GM18907 (cell line): ENCODE measurements at regions not wholly inside any gene's neighbourhood (a gene's known extent, or its start where the extent isn't known, plus 50 kb on each side); places are given as distances from the start of the nearest gene placed in this dataset.

Source experiments
- ATAC-seq: cut with Tn5 transposase; IDR thresholded peaks from one replicate; pipeline ENCODE4 v1.9.1; 2021; ENCODE audit warnings: mild to moderate bottlenecking, moderate library complexity; ENCODE audit not compliant: unreplicated experiment

- no peak for ATAC-seq
Measured at GRCh38 chr16:26648851-26649250, 417.9 kb upstream of the C16orf82 start.

- no peak for ATAC-seq
Measured at GRCh38 chr16:26649381-26650045, 417.2 kb upstream of the C16orf82 start.

GRCh38 chr16:26651464-26651863, 415.3 kb upstream of the C16orf82 start:
- no peak for ATAC-seq

GRCh38 chr16:26651884-26652283, 414.8 kb upstream of the C16orf82 start:
- no peak for ATAC-seq

GRCh38 chr16:26658486-26658885, 408.2 kb upstream of the C16orf82 start:
- no peak for ATAC-seq

GRCh38 chr16:26658915-26659314, 407.8 kb upstream of the C16orf82 start:
- no peak for ATAC-seq

GRCh38 chr16:26664086-26664485, 402.6 kb upstream of the C16orf82 start:
- ATAC-seq = no peak

- no peak for ATAC-seq
Measured at GRCh38 chr16:26665166-26665939, 401.4 kb upstream of the C16orf82 start.

- ATAC-seq = no peak
Measured at GRCh38 chr16:26666486-26666885, 400.2 kb upstream of the C16orf82 start.

GRCh38 chr16:26667307-26667706, 399.4 kb upstream of the C16orf82 start:
- ATAC-seq = no peak

- no peak for ATAC-seq
Measured at GRCh38 chr16:26668026-26668425, 398.7 kb upstream of the C16orf82 start.

- ATAC-seq = no peak
Measured at GRCh38 chr16:26672206-26672605, 394.5 kb upstream of the C16orf82 start.

- ATAC-seq = no peak
Measured at GRCh38 chr16:26673011-26673410, 393.7 kb upstream of the C16orf82 start.

- ATAC-seq = no peak
Measured at GRCh38 chr16:26680671-26681070, 386.1 kb upstream of the C16orf82 start.

- no peak for ATAC-seq
Measured at GRCh38 chr16:26688105-26688504, 378.6 kb upstream of the C16orf82 start.

GRCh38 chr16:26688699-26689098, 378.0 kb upstream of the C16orf82 start:
- no peak for ATAC-seq

GRCh38 chr16:26692658-26693057, 374.1 kb upstream of the C16orf82 start:
- ATAC-seq = no peak

GRCh38 chr16:26697807-26698206, 368.9 kb upstream of the C16orf82 start:
- no peak for ATAC-seq

GRCh38 chr16:26700250-26700649, 366.5 kb upstream of the C16orf82 start:
- ATAC-seq = no peak

GRCh38 chr16:26701243-26701886, 365.4 kb upstream of the C16orf82 start:
- peak; percentile 60 for ATAC-seq

GRCh38 chr16:26705346-26705745, 361.4 kb upstream of the C16orf82 start:
- no peak for ATAC-seq

GRCh38 chr16:26708428-26708827, 358.3 kb upstream of the C16orf82 start:
- no peak for ATAC-seq
